Hematopoietic multipotent progenitor cell treated with erythropoietin and hydrocortisone succinate and interleukin-3 and kit ligand, for 6 days (in vitro differentiated cells): ENCODE measurements at regions not wholly inside any gene's neighbourhood (a gene's known extent, or its start where the extent isn't known, plus 50 kb on each side); places are given as distances from the start of the nearest gene placed in this dataset.

Experiments
- DNase-seq: peaks from one replicate; pipeline ENCODE4 v3.0.0-alpha.2; 2015

- no peak for DNase-seq
These were observed 507.3 kb upstream of the ROBO1 start for GRCh38 chr3:80275120-80275519.

GRCh38 chr3:80263260-80263659 lies 495.5 kb upstream of the ROBO1 start:
- no peak for DNase-seq

GRCh38 chr3:80261082-80261481 lies 493.3 kb upstream of the ROBO1 start:
- DNase-seq = no peak

GRCh38 chr3:80259736-80260135 lies 491.9 kb upstream of the ROBO1 start:
- no peak for DNase-seq

- DNase-seq = no peak
These were observed 484.3 kb upstream of the ROBO1 start for GRCh38 chr3:80252113-80252512.

GRCh38 chr3:80247766-80248165 lies 480.0 kb upstream of the ROBO1 start:
- DNase-seq = no peak

GRCh38 chr3:80244390-80244789 lies 476.6 kb upstream of the ROBO1 start:
- DNase-seq = no peak

GRCh38 chr3:80241791-80242190 lies 474.0 kb upstream of the ROBO1 start:
- DNase-seq = no peak

- no peak for DNase-seq
These were observed 471.5 kb upstream of the ROBO1 start for GRCh38 chr3:80239301-80239700.

GRCh38 chr3:80238606-80239005 lies 470.8 kb upstream of the ROBO1 start:
- DNase-seq = no peak

GRCh38 chr3:80238152-80238551 lies 470.4 kb upstream of the ROBO1 start:
- no peak for DNase-seq

GRCh38 chr3:80234706-80235105 lies 466.9 kb upstream of the ROBO1 start:
- no peak for DNase-seq

- no peak for DNase-seq
These were observed 465.8 kb upstream of the ROBO1 start for GRCh38 chr3:80233576-80233975.

GRCh38 chr3:80232760-80233159 lies 465.0 kb upstream of the ROBO1 start:
- DNase-seq = no peak

GRCh38 chr3:80230962-80231361 lies 463.2 kb upstream of the ROBO1 start:
- no peak for DNase-seq

- no peak for DNase-seq
These were observed 459.4 kb upstream of the ROBO1 start for GRCh38 chr3:80227216-80227615.

- no peak for DNase-seq
These were observed 447.4 kb upstream of the ROBO1 start for GRCh38 chr3:80215191-80215590.

GRCh38 chr3:80213086-80213485 lies 445.3 kb upstream of the ROBO1 start:
- no peak for DNase-seq

- no peak for DNase-seq
These were observed 425.1 kb upstream of the ROBO1 start for GRCh38 chr3:80192936-80193335.

- no peak for DNase-seq
These were observed 422.3 kb upstream of the ROBO1 start for GRCh38 chr3:80190051-80190450.

- DNase-seq = no peak
These were observed 420.2 kb upstream of the ROBO1 start for GRCh38 chr3:80187981-80188380.

- DNase-seq = no peak
These were observed 392.2 kb upstream of the ROBO1 start for GRCh38 chr3:80159990-80160506.

GRCh38 chr3:80158332-80158731 lies 390.5 kb upstream of the ROBO1 start:
- no peak for DNase-seq

GRCh38 chr3:80157546-80157945 lies 389.7 kb upstream of the ROBO1 start:
- no peak for DNase-seq

- DNase-seq = no peak
These were observed 384.9 kb upstream of the ROBO1 start for GRCh38 chr3:80152692-80153091.

GRCh38 chr3:80142714-80143113 lies 374.9 kb upstream of the ROBO1 start:
- no peak for DNase-seq
